Endothelial cell of umbilical vein (primary cell): ENCODE measurements at regions not wholly inside any gene's neighbourhood (a gene's known extent, or its start where the extent isn't known, plus 50 kb on each side); places are given as distances from the start of the nearest gene placed in this dataset.
A peak's percentile ranks its signal among the peaks of the same experiment; 100 is the strongest.

Source experiments
- BruUV-seq: library from RNA; stranded (reverse); fragments of 400-500 nt; replicated peaks from 2 replicates; lab custom pipeline; 2021; lab: Mats Ljungman, UMichigan
- CTCF ChIA-PET: fragments of 300-600, 350-600 bp; sonication (Branson Sonifier 250); formaldehyde crosslinking; loops from one replicate; lab custom pipeline; 2021; ENCODE audit warnings: antibody characterized with exemption, inconsistent platforms; lab: Charles Lee
- POLR2A ChIA-PET: fragments of 300-600, 350-600 bp; sonication (Branson Sonifier 250); formaldehyde crosslinking; loops from one replicate; lab custom pipeline; 2021; ENCODE audit warnings: antibody characterized with exemption, inconsistent platforms; lab: Charles Lee
- DNase-seq: peaks from one replicate; pipeline ENCODE4 v3.0.0-alpha.2; 2011; ENCODE audit warnings: low read depth, low spot score
- FAIRE-seq: peaks from 2 replicates; lab custom pipeline; 2011; peaks lifted over from hg19 to GRCh38; lab: Jason Lieb, UNC
- H2AFZ ChIP-seq: 2 replicates; pipeline ENCODE4 v1.6.0; 2012; ENCODE audit warnings: low read depth, low read length, control low read depth, inconsistent platforms
- H3K27ac ChIP-seq: 2 replicates; pipeline ENCODE4 v1.5.1; 2011; ENCODE audit warnings: low read depth, mild to moderate bottlenecking, control low read depth, low read length, moderate library complexity; ENCODE audit not compliant: insufficient read depth
- H3K27me3 ChIP-seq, 2 experiments: 2 replicates each; pipeline versions ENCODE4 v1.6.0 to v1.6.1; 2011; ENCODE audit warnings: low read length in 2 of 2, mixed read lengths in 1 of 2; ENCODE audit not compliant: control insufficient read depth in 2 of 2, insufficient read depth in 2 of 2
- H3K36me3 ChIP-seq, 2 experiments: 2 replicates in 1 of 2; 3 replicates in 1 of 2; pipeline ENCODE4 v1.5.1; 2011; ENCODE audit warnings: low read length in 2 of 2, mild to moderate bottlenecking in 1 of 2, moderate library complexity in 1 of 2; ENCODE audit not compliant: control insufficient read depth in 2 of 2, insufficient read depth in 2 of 2; ENCODE audit errors: extremely low read depth in 1 of 2
- H3K4me1 ChIP-seq: 3 replicates; pipeline ENCODE4 v1.5.1; 2011; ENCODE audit warnings: mild to moderate bottlenecking, low read length; ENCODE audit not compliant: control insufficient read depth, insufficient read depth; ENCODE audit errors: extremely low read depth
- H3K4me2 ChIP-seq: 2 replicates; pipeline ENCODE4 v1.6.1; 2011; ENCODE audit warnings: low read length, control low read depth, mixed read lengths; ENCODE audit not compliant: insufficient read depth
- H3K4me3 ChIP-seq, 3 experiments: fragments of 200-600 bp in 1 of 3; sonication (generic), shearing (Covaris generic) in 1 of 3; replicated peaks in 1 of 3; 2 replicates each; pipeline ENCODE4 v1.5.1; 2011 to 2016; ENCODE audit warnings: control low read depth in 3 of 3, low read length in 3 of 3, mild to moderate bottlenecking in 2 of 3, inconsistent platforms in 1 of 3, low read depth in 1 of 3, moderate library complexity in 1 of 3; ENCODE audit not compliant: insufficient read depth in 1 of 3
- H3K79me2 ChIP-seq: 2 replicates; pipeline ENCODE4 v1.6.0; 2012; ENCODE audit warnings: low read length, inconsistent platforms; ENCODE audit not compliant: control insufficient read depth, insufficient read depth
- H3K9ac ChIP-seq: replicated peaks from 2 replicates; pipeline ENCODE3; 2011; ENCODE audit warnings: low read length, control low read depth; ENCODE audit not compliant: insufficient read depth; ENCODE audit errors: extremely low read depth
- H3K9me1 ChIP-seq: replicated peaks from 3 replicates; pipeline ENCODE4 v1.6.0; 2011; ENCODE audit warnings: mild to moderate bottlenecking, low read length; ENCODE audit not compliant: control insufficient read depth, insufficient read depth; ENCODE audit errors: extremely low read depth
- H3K9me3 ChIP-seq: replicated peaks from 2 replicates; pipeline ENCODE4 v1.5.1; 2012; ENCODE audit warnings: low read length, inconsistent platforms; ENCODE audit not compliant: control insufficient read depth, insufficient read depth
- H4K20me1 ChIP-seq: replicated peaks from 2 replicates; pipeline ENCODE3; 2011; ENCODE audit warnings: mild to moderate bottlenecking, low read length; ENCODE audit not compliant: control insufficient read depth, insufficient read depth; ENCODE audit errors: extremely low read depth
- CTCF ChIP-seq, 2 donors: IDR thresholded peaks; 1 replicate in 1 of 2; 2 replicates in 1 of 2; pipeline ENCODE4 v1.5.1; 2011; ENCODE audit warnings: low read length in 2 of 2, mild to moderate bottlenecking in 2 of 2, moderate library complexity in 2 of 2, control low read depth in 1 of 2, inconsistent platforms in 1 of 2, low read depth in 1 of 2; ENCODE audit not compliant: insufficient read depth in 1 of 2; ENCODE audit errors: extremely low read depth in 1 of 2
- EZH2 ChIP-seq: IDR thresholded peaks from 2 replicates; pipeline ENCODE4 v1.6.1; 2012; ENCODE audit warnings: borderline replicate concordance, low read depth, mild to moderate bottlenecking, moderate library complexity, low read length, inconsistent platforms; ENCODE audit not compliant: severe bottlenecking
- FOS ChIP-seq: IDR thresholded peaks from 2 replicates; pipeline ENCODE4 v1.6.1; 2011; ENCODE audit warnings: mild to moderate bottlenecking, low read length, moderate library complexity, borderline replicate concordance; ENCODE audit not compliant: insufficient read depth
- GATA2 ChIP-seq: IDR thresholded peaks from 2 replicates; pipeline ENCODE4 v1.7.0; 2011; ENCODE audit warnings: low read depth, mild to moderate bottlenecking, moderate library complexity, mixed read lengths, low read length; ENCODE audit not compliant: insufficient read length, insufficient read depth
- JUN ChIP-seq: IDR thresholded peaks from 2 replicates; pipeline ENCODE4 v1.6.1; 2011; ENCODE audit warnings: borderline replicate concordance, low read depth; ENCODE audit not compliant: insufficient read length, insufficient read depth
- MYC ChIP-seq: IDR thresholded peaks from one replicate; pipeline ENCODE4 v1.6.1; 2011; ENCODE audit warnings: mild to moderate bottlenecking, low read depth, low read length
- POLR2A ChIP-seq: IDR thresholded peaks from 2 replicates; pipeline ENCODE4 v1.6.1; 2012; ENCODE audit warnings: low read depth, mild to moderate bottlenecking, control low read depth, low read length
- POLR2AphosphoS5 ChIP-seq: IDR thresholded peaks from 2 replicates; pipeline ENCODE4 v1.6.1; 2012; ENCODE audit warnings: low read depth, mild to moderate bottlenecking, control low read depth, low read length, moderate library complexity; ENCODE audit not compliant: insufficient read depth
- dilution Hi-C: fragments of 300-500 bp; cut with MboI; formaldehyde crosslinking; loops from one replicate; pipeline ENCODE4 v1.15.0; 2019; ENCODE audit warnings: low sequenced_read_pairs; ENCODE audit not compliant: extremely low pct_ligation_motif_present
- intact Hi-C: fragments of 100-400 bp; cut with micrococcal nuclease; formaldehyde crosslinking; loops from one replicate; pipeline ENCODE4 v1.10.0; 2022

DNA sequence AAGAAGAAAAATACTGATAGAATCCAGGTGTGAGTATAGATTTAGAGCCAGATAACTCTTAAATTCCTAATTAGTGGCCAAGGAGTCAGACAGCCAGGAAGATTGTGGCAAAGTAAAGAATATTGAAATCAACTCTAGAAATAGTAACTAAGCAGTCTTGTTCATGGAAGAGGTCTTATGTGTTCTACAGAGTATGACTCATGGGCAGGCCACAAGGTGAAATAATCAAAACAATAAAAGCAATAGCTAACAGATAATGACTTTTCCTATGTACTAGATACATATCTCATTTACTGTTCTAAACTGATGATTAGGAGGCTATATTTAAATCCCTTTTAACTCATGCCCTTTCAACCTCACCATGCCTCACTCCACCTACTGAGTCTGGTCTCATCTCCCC, 227.4 kb upstream of the COL3A1 start:
- no TSS peak for BruUV-seq
- dilution Hi-C loops (no loop called here), intact Hi-C loops (no loop called here)
- no peak overlapping the region for H3K9ac ChIP-seq
- no peaks in the 10 kb centered on the region for H3K79me2 ChIP-seq
- CTCF ChIA-PET: interaction anchor here (0.8 to 1.2 kb wide), 2 partner anchors 11 to 237 kb away, joined by 3 to 4 read pairs; no protein-coding TSS in a partner anchor
- H3K4me2 ChIP-seq: no peak overlapping the region
- H2AFZ ChIP-seq: no peak overlapping the region
- H3K27me3 ChIP-seq: no peaks in the 10 kb centered on the region
- H4K20me1 ChIP-seq: no peaks in the 10 kb centered on the region
- H3K9me1 ChIP-seq: no peaks in the 10 kb centered on the region
- no peaks in the 10 kb centered on the region for H3K9me3 ChIP-seq
- H3K4me3 ChIP-seq: no peak overlapping the region
- POLR2A ChIA-PET: no interaction called here
- TF ChIP-seq JUN: peak; percentile 4
- no peak for TF ChIP-seq POLR2AphosphoS5
- TF ChIP-seq GATA2: peak; percentile 49
- TF ChIP-seq CTCF (IDR thresholded peaks at IDR 0.05; ENCODE audit: extremely low read depth in 1 of 2, insufficient read depth in 1 of 2, low read depth in 1 of 2, low read length in 2 of 2): no peak
- TF ChIP-seq FOS: peak; percentile 66
- H3K4me1 ChIP-seq: no peaks in the 10 kb centered on the region
- no peak for FAIRE-seq
- H3K36me3 ChIP-seq: no peaks in the 10 kb centered on the region
- peak; percentile 28 for DNase-seq
- H3K27ac ChIP-seq: no peak overlapping the region

DNA sequence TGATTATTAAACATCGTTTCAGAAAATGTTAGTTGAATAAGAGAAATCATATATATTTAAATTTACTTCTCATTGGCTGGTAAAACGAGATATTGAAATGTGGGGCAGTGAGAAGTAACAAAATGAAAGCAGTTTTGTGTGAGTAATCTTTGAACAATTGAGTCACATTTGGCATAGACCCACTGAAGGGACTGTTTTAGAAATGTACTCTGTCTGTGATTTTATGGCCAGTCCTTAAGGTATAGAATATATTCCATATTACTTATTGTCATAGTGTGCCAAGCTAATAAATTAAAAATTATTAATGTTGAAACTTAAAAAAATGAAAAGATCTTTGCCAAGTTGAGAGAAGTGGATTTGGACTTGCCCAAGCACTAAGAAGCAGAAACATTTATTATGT, 222.4 kb upstream of the COL3A1 start:
- Histone ChIP-seq H3K4me2 (no peak overlapping the region), H3K27me3 (no peaks in the 10 kb centered on the region), H3K4me1 (no peaks in the 10 kb centered on the region), H3K79me2 (no peaks in the 10 kb centered on the region), H3K36me3 (no peaks in the 10 kb centered on the region), H4K20me1 (no peaks in the 10 kb centered on the region), H3K9me1 (no peaks in the 10 kb centered on the region), H3K4me3 (no peak overlapping the region), H2AFZ (no peak overlapping the region), H3K9me3 (no peaks in the 10 kb centered on the region), H3K9ac (no peak overlapping the region), H3K27ac (no peak overlapping the region)
- intact Hi-C loops: no loop called here
- no TSS peak for BruUV-seq
- DNase-seq (no peak), FAIRE-seq (no peak)
- CTCF ChIA-PET: interaction anchor here (1.0 kb wide), 1 partner anchor 233 kb away, joined by 3 read pairs; no protein-coding TSS in a partner anchor
- POLR2A ChIA-PET: no interaction called here
- TF ChIP-seq CTCF (IDR thresholded peaks at IDR 0.05; ENCODE audit: extremely low read depth in 1 of 2, insufficient read depth in 1 of 2, low read depth in 1 of 2, low read length in 2 of 2): no peak
- no peak for TF ChIP-seq POLR2A
- TF ChIP-seq GATA2: no peak
- no peak for TF ChIP-seq MYC
- TF ChIP-seq FOS: no peak
- no peak for TF ChIP-seq JUN
- no peak for TF ChIP-seq EZH2
- dilution Hi-C loops: no loop called here
